SK-MEL-5 (cell line): ENCODE measurements at regions not wholly inside any gene's neighbourhood (a gene's known extent, or its start where the extent isn't known, plus 50 kb on each side); places are given as distances from the start of the nearest gene placed in this dataset.
A peak's percentile ranks its signal among the peaks of the same experiment; 100 is the strongest.
"Not testable (repeated sequence)": the region's sequence is repeated elsewhere in the genome, so short reads cannot be mapped to it uniquely, and the experiment has no call there.

Experiments used
- DNase-seq: peaks from one replicate; pipeline ENCODE4 v3.0.0-alpha.2; 2016; ENCODE audit warnings: low read depth, low spot score
- in situ Hi-C: cut with HindIII; loops from 2 replicates; pipeline ENCODE4 v1.10.0; 2016; ENCODE audit warnings: low sequenced_read_pairs, high pct_unique_total_duplicates, low pct_unique_long_range_greater_than_20kb

DNA sequence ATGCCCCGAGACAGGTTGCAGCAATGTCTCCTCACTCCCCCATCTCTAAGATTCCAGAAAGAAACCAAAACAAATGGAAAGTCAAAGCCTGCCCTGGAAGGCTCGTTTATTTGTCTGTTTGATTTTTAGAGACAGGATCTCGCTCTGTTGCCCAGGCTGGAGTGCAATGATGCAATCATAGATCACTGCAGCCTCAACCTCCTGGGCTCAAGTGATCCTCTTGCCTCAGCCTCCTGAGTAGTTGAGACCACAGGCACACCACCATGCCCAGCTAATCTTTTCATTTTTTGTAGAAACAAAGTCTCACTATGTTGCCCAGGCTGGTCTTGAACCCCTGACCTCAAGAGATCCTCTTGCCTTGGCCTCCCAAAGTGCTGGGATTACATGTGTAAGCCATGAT lies 78.8 kb upstream of the IFNAR2 start:
- in situ Hi-C loops, DNase-seq: not testable (repeated sequence)

DNA sequence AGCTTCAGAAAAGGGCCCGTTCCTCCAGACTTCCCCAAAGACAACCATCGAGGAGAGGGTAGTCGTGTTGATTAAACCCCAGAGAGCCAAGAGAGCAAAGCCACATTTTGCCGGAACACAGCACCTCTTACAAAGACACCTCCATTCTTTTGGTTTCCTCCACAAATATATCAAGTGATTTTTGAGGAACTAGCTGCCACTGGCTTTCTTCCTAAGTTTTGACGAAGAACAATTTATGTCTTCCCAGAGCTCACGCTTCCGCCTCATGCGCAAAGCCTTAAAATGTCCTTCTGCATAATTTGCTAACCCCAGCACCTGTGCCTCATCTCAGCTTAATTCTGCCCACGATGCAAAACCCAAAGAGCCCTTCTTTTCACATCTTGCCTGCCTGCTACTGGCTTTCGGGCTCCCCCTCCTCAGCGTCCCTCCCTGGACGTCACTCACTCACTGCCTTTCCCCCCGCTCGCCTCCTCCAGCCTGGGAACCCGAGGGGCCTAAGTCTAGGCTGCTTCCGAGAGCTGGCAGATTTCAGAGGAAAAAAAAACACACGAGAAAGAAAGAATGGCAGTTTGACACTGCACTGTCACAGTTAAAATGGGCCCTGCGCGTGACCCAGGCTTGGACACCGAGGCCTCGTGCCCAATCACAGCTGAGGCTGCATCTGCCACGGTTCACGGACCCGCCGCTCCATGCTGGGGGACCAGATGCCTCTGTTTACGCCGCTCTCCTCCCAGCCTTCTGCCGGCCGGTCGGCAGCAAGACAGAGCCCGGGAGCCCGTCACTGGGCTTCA lies 77.6 kb upstream of the IFNAR2 start:
- DNase-seq = no peak
- in situ Hi-C loops = no loop called here

DNA sequence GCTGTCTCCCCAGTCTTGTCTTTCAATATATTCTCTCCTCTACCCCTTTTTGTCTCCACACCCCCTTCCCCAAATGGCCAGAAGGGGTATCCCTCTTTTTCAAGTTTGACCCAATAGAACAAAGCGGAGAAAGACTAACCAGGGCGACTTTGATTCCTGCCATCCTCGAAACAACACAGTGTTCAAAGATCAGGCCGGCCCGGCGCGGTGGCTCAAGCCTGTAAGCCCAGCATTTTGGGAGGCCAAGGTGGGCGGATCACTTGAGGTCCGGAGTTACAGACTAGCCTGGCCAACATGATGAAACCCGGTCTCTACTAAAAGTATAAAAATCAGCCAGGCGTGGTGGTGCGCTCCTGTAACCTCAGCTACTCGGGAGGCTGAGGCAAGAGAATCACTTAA lies 77.0 kb upstream of the IFNAR2 start:
- DNase-seq = no peak
- in situ Hi-C loops = no loop called here

DNA sequence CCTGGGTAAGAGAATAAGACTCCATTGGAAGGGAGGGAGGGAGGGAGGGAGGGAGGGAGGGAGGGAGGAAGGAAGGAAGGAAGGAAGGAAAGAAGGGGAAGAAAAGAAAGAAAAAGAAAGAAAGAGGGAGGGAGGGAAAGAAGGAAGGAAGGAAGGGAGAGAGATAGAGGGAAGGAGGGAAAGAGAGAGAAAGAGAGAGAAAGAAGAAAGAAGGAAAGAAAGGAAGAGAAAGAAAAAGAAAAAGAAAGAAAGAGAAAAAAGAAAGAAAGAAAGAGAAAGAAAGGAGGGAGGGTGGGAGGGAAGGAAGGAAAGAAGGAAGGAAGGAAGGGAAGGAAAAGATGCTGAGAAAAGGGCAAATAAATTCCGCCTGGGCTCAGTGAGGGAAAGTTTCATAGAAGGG lies 74.7 kb upstream of the IFNAR2 start:
- in situ Hi-C loops = no loop called here
- no peak for DNase-seq

DNA sequence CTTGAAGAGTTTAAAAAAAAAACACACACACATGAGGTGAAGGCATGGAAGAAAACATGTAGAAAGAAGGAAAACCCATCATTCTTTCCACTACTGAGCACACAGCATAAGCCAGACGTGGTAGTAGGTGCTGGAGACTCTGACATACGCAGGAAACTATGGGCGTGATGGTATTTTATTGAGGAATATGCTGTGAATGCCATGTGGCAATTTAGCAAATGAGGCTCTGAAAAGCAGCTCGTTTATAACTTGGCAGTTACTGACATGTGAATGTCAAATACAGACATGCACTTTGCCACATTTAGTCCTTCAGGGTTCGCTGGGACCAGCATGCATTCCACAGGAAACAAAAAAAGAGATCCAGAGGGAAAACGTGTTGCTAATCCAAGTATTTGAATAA lies 74.3 kb upstream of the IFNAR2 start:
- DNase-seq = no peak
- in situ Hi-C loops = no loop called here

DNA sequence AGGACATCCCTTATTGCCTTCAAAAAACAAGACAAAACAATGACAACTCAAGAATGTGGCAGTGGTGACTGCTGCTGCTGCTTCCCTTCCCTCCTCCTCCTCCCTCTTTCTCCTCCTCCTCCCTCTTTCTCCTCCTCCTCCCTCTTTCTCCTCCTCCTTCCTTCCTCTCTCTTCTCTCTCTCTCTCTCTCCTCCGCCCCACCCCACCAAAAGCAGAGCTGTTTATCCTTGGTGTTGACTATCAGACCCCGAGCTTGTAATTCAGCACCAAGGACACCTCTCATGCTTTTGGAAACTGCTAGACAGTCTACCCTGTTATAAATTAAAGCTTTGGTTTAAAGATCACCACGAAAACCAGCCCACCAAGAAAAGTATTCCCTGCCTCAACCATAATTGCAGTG lies 72.4 kb upstream of the IFNAR2 start:
- DNase-seq = no peak

DNA sequence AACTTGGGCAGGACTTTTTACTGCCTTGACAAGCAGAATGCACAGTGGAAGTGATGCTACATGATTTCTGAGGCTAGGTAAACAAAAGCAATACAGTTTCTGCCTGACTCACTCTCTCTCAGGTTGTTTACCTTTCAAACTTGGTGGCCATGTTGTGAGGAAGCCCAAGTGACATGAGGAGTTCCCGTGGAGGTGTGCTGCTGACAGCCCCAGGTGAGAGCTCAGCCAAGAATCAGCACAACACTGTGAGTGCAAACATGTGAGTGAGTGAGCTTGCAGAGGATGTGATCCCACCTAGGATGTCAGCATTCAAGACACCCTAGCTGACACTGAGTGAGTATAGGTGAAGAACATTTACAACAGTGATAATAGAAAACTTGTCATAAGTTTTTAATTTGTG lies 71.1 kb upstream of the IFNAR2 start:
- in situ Hi-C loops = no loop called here
- DNase-seq = no peak

More for the DNA sequence above, 72.4 kb upstream of the IFNAR2 start:
- in situ Hi-C loops = no loop called here

DNA sequence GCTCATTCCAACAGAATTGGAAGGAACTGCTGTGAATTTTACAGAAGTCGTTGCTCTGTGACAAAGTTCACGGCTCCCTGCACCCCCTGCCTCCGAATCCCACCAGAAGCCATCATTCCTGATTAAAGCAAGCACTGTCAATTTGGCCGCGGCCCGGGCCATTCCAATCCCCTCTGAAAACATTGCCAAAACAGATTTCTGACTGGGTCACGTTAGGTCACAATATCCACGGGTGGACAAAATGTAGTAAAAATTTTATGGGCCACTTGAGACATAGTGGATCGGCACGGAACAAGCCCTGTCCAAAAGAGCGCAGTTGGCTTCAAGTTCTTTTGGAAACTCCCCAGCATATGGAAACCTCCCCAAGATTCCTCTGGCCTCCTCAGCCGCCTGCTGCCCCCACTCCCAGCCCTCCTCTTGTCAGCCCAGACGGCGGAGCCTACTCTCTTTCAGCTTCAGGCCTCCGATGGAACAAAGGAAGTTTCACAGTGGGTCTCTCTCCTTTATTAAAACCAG lies 67.2 kb upstream of the IFNAR2 start:
- in situ Hi-C loops = no loop called here
- no peak for DNase-seq

DNA sequence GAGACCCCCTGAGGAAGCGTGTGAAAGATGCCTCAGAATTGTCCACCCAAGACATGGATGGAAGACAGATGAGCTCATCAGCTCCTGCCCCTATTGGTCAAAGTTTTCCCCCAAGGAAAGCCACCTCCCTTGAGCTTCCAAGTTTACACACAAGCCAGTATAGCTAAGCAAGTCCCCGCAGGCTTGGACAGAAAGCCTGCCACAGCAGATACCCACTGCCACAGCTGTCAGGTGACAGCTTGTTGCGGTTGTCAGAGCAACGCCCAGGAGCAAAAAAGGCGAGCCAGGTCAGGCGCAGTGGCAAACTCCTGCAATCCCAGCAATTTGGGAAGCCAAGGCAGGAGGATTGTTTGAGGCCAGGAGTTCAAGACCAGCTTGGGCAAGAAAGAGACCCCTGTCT lies 60.9 kb upstream of the IFNAR2 start:
- DNase-seq = no peak
- in situ Hi-C loops = no loop called here

DNA sequence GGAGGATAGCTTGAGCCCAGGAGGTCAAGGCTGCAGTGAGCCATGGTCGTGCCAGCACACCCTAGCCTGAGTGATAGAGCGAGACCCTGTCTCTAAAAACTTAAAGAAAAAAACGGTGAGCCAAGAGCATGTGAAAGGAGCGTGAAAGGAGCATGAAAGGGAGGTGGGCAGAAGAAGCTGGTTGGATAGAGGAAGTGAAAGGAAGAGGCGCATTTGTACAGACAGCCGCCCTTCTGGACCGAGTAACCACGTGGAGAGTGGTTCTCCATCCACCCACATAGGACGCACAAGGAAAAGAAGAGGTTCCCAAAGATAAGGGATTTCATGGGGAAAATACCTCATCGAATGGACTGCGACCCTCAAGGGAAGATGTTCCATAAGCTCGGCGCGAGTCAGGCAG lies 60.4 kb upstream of the IFNAR2 start:
- peak; percentile 9 for DNase-seq
- in situ Hi-C loops = no loop called here

DNA sequence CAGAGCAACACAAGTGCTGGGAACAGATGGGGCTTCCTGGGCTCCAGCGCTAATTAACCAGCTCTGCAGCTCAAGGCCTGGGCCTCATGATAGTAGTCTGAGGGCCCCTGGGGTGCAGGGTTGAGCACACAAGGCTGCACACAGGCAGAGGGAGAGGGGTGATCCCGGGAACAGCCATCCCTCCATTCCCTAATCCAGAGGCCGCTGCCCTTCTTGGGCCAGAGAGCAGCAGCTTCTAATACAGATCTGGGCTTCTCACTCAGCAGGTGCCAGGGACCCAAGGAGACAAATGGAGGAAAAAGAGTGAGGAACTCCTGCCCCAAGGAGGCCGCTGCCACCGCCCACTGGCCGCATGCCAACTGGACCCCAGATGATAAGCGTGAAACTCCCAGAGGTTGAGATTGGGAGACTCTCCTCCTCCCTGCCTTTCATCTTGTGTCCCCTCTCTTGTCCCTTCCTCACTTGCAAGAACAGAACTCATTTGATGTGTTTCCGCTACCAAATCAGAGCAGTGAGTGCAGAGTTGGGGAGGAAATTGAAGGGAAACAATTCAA lies 58.0 kb upstream of the IFNAR2 start:
- no peak for DNase-seq
- in situ Hi-C loops = no loop called here

DNA sequence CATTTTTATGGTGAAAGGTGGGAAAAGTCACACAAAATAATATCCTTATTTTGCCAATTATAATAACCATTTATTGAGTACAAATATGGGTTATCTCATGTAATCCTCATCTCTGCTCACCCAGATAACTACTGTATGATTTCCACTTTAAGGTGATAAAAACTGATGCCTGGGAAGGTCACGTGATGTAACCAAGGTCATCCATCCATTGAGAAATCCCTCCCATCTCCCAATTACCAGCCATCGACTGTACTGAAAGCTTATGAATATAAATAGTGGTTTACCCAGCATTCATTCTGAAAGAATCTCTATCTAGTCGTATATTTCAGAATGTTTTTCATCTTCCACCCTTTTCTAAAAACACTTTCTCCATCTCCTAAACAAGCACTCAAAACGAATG lies 55.0 kb upstream of the IFNAR2 start:
- in situ Hi-C loops = no loop called here
- no peak for DNase-seq
